NCI-H187 (cell line): ENCODE measurements at regions not wholly inside any gene's neighbourhood (a gene's known extent, or its start where the extent isn't known, plus 50 kb on each side); places are given as distances from the start of the nearest gene placed in this dataset.
"Not testable (repeated sequence)": the region's sequence is repeated elsewhere in the genome, so short reads cannot be mapped to it uniquely, and the experiment has no call there.

Experiments used
- DNase-seq, 2 experiments: peaks; one replicate each; lab custom pipeline; 2025; lab: John Stamatoyannopoulos, UW

- not testable (repeated sequence) for DNase-seq
Measured at GRCh38 chr17:21470422-21470821, 94.3 kb downstream of the KCNJ12 start.

- no peak for DNase-seq
Measured at GRCh38 chr17:21470861-21471260, 94.7 kb downstream of the KCNJ12 start.

GRCh38 chr17:21474815-21475214, 98.7 kb downstream of the KCNJ12 start:
- no peak for DNase-seq

GRCh38 chr17:21475571-21475970, 99.4 kb downstream of the KCNJ12 start:
- DNase-seq: no peak

- no peak for DNase-seq
Measured at GRCh38 chr17:21476867-21477266, 100.7 kb downstream of the KCNJ12 start.

- no peak for DNase-seq
Measured at GRCh38 chr17:21482189-21482865, 106.2 kb downstream of the KCNJ12 start.

GRCh38 chr17:21488043-21488442, 111.9 kb downstream of the KCNJ12 start:
- DNase-seq: not testable (repeated sequence)

- DNase-seq: no peak
Measured at GRCh38 chr17:21493993-21494392, 117.8 kb downstream of the KCNJ12 start.

GRCh38 chr17:21495281-21495680, 119.1 kb downstream of the KCNJ12 start:
- no peak for DNase-seq

GRCh38 chr17:21500064-21500463, 123.9 kb downstream of the KCNJ12 start:
- DNase-seq: no peak

- DNase-seq: not testable (repeated sequence)
Measured at GRCh38 chr17:21501927-21502700, 126.0 kb downstream of the KCNJ12 start.

GRCh38 chr17:21505819-21506815, 130.0 kb downstream of the KCNJ12 start:
- no peak for DNase-seq

GRCh38 chr17:21507806-21508205, 131.6 kb downstream of the KCNJ12 start:
- not testable (repeated sequence) for DNase-seq

- DNase-seq: no peak
Measured at GRCh38 chr17:21508211-21508610, 132.1 kb downstream of the KCNJ12 start.

GRCh38 chr17:21509356-21509755, 133.2 kb downstream of the KCNJ12 start:
- not testable (repeated sequence) for DNase-seq

- no peak for DNase-seq
Measured at GRCh38 chr17:21510686-21511362, 134.7 kb downstream of the KCNJ12 start.

GRCh38 chr17:21511363-21512195, 135.4 kb downstream of the KCNJ12 start:
- peak in 1 of 2 experiments; percentile 21 for DNase-seq

GRCh38 chr17:21512307-21513011, 136.3 kb downstream of the KCNJ12 start:
- DNase-seq: no peak

GRCh38 chr17:21513012-21513570, 136.9 kb downstream of the KCNJ12 start:
- DNase-seq: peak in 1 of 2 experiments; percentile 18

- not testable (repeated sequence) for DNase-seq
Measured at GRCh38 chr17:21514567-21514966, 138.4 kb downstream of the KCNJ12 start.
